ENCODE measurements at regions not wholly inside any gene's neighbourhood (a gene's known extent, or its start where the extent isn't known, plus 50 kb on each side); places are given as distances from the start of the nearest gene placed in this dataset.

DNA sequence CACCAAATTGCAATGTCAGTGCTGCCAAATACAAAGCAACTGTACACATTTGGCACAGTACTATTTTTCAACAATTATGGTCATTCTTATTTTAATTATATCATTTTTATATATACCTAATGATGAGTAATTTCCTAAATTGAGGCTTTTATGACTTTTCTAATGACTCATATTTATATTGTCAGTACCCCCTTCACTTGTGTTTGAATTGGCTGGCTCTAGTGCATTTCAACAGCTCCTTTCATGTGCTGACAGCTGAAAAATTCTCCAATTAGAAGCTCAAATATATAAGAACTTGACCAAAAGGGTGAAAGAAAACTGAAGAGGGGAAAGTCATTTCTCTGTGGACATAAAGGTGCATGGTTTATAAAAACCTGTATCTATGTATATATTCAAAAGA, 263.3 kb downstream of the SLITRK1 start:
- no peaks in the 10 kb centered on the region for H3K9me2 ChIP-seq (replicated peaks; ENCODE audit: insufficient read depth)
- no peaks in the 10 kb centered on the region for H3K9me3 ChIP-seq (ENCODE audit: low read depth)
- no peaks in the 10 kb centered on the region for H4K20me1 ChIP-seq (ENCODE audit: insufficient read depth, poor library complexity, severe bottlenecking)
- no peaks in the 10 kb centered on the region for H3K4me1 ChIP-seq (ENCODE audit: insufficient read depth)
- H3K4me3 ChIP-seq = no peak overlapping the region
- no peak overlapping the region for H3K27ac ChIP-seq
- no peak for DNase-seq (ENCODE audit: low spot score)
- no peaks in the 10 kb centered on the region for H3K27me3 ChIP-seq
- no peak overlapping the region for H2AFZ ChIP-seq
- no peaks in the 10 kb centered on the region for H3K36me3 ChIP-seq (replicated peaks; ENCODE audit: insufficient read depth, low read depth)
- no peak for TF ChIP-seq EZH2 (IDR thresholded peaks at IDR 0.05; ENCODE audit: borderline replicate concordance)
- TF ChIP-seq, protein P1, sequence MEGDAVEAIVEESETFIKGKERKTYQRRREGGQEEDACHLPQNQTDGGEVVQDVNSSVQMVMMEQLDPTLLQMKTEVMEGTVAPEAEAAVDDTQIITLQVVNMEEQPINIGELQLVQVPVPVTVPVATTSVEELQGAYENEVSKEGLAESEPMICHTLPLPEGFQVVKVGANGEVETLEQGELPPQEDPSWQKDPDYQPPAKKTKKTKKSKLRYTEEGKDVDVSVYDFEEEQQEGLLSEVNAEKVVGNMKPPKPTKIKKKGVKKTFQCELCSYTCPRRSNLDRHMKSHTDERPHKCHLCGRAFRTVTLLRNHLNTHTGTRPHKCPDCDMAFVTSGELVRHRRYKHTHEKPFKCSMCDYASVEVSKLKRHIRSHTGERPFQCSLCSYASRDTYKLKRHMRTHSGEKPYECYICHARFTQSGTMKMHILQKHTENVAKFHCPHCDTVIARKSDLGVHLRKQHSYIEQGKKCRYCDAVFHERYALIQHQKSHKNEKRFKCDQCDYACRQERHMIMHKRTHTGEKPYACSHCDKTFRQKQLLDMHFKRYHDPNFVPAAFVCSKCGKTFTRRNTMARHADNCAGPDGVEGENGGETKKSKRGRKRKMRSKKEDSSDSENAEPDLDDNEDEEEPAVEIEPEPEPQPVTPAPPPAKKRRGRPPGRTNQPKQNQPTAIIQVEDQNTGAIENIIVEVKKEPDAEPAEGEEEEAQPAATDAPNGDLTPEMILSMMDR (IDR thresholded peaks at IDR 0.05; ENCODE audit: poor library complexity) = no peak
- TF ChIP-seq EZH2phosphoT487 (IDR thresholded peaks at IDR 0.05; ENCODE audit: low read depth, severe bottlenecking, unreplicated experiment) = no peak
- H3K4me2 ChIP-seq = no peak overlapping the region
- no peaks in the 10 kb centered on the region for H3K79me2 ChIP-seq

DNA sequence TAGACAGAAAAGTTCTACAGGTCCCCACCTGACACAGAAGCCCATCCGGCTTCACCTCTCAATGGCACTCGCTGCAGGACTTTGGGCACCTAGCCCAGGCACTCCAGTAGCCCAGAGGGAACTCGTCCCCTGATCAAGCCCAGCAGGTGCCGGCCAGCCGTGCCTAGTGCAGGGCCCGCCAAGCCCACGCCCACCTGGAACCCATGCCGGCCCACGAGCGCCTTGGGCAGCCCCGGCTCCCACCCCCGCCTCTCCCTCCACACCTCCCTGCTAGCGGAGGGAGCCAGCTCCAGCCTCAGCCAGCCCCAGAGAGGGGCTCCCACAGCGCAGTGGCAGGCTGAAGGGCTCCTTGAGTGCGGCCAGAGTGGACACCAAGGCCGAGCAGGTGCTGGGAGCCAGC, 268.8 kb downstream of the SLITRK1 start:
- no peaks in the 10 kb centered on the region for H4K20me1 ChIP-seq (ENCODE audit: insufficient read depth, poor library complexity, severe bottlenecking)
- TF ChIP-seq EZH2phosphoT487 (IDR thresholded peaks at IDR 0.05; ENCODE audit: low read depth, severe bottlenecking, unreplicated experiment) = no peak
- 86% methylated on average over 7 of the region's 16 CpGs for WGBS (ENCODE audit: low lambda C conversion rate, missing lambda C conversion rate)

DNA sequence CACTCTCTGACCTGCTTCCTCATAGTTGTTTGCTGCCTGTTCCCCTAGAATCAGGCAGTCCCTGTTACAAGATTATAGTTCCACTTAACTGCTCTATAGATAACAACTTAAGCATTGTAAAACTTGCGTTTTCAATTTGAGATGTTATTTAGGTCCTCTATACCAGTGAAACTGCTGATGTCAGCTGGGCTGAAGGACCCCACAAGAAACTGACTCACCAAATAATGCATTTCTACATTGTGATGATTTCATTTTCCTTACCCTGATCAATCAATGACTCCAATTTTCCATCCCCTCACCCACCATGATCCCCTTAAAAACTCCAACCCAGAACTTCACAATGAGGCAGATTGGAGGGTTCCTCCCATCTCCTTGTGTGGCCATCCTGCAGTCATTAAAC, 280.7 kb downstream of the SLITRK1 start:
- no peaks in the 10 kb centered on the region for H3K9me3 ChIP-seq (ENCODE audit: low read depth)
- no peaks in the 10 kb centered on the region for H3K9me2 ChIP-seq (replicated peaks; ENCODE audit: insufficient read depth)
- TF ChIP-seq, protein P1 (IDR thresholded peaks at IDR 0.05; ENCODE audit: poor library complexity) = no peak
- TF ChIP-seq EZH2phosphoT487 (IDR thresholded peaks at IDR 0.05; ENCODE audit: low read depth, severe bottlenecking, unreplicated experiment) (no peak), EZH2 (IDR thresholded peaks at IDR 0.05; ENCODE audit: borderline replicate concordance) (no peak)
- WGBS (ENCODE audit: low lambda C conversion rate, missing lambda C conversion rate) = 57% methylated on average over 1 of the region's 1 CpG
- H3K4me1 ChIP-seq (ENCODE audit: insufficient read depth) = no peaks in the 10 kb centered on the region
- DNase-seq (ENCODE audit: low spot score) = no peak
- H3K36me3 ChIP-seq (replicated peaks; ENCODE audit: insufficient read depth, low read depth) = no peaks in the 10 kb centered on the region
- no peaks in the 10 kb centered on the region for H3K27me3 ChIP-seq
- H3K4me3 ChIP-seq = no peak overlapping the region
- no peaks in the 10 kb centered on the region for H4K20me1 ChIP-seq (ENCODE audit: insufficient read depth, poor library complexity, severe bottlenecking)
- no peak overlapping the region for H2AFZ ChIP-seq
- no peak overlapping the region for H3K27ac ChIP-seq
- no peaks in the 10 kb centered on the region for H3K79me2 ChIP-seq
- H3K4me2 ChIP-seq = no peak overlapping the region

More for the DNA sequence above, 268.8 kb downstream of the SLITRK1 start:
- no peaks in the 10 kb centered on the region for H3K27me3 ChIP-seq
- no peak overlapping the region for H3K4me2 ChIP-seq
- no peaks in the 10 kb centered on the region for H3K9me3 ChIP-seq (ENCODE audit: low read depth)
- no peaks in the 10 kb centered on the region for H3K9me2 ChIP-seq (replicated peaks; ENCODE audit: insufficient read depth)
- H3K79me2 ChIP-seq = no peaks in the 10 kb centered on the region
- no peak for DNase-seq (ENCODE audit: low spot score)
- no peaks in the 10 kb centered on the region for H3K4me1 ChIP-seq (ENCODE audit: insufficient read depth)
- H3K4me3 ChIP-seq = no peak overlapping the region
- H2AFZ ChIP-seq = no peak overlapping the region
- no peak overlapping the region for H3K27ac ChIP-seq
- H3K36me3 ChIP-seq (replicated peaks; ENCODE audit: insufficient read depth, low read depth) = no peaks in the 10 kb centered on the region

DNA sequence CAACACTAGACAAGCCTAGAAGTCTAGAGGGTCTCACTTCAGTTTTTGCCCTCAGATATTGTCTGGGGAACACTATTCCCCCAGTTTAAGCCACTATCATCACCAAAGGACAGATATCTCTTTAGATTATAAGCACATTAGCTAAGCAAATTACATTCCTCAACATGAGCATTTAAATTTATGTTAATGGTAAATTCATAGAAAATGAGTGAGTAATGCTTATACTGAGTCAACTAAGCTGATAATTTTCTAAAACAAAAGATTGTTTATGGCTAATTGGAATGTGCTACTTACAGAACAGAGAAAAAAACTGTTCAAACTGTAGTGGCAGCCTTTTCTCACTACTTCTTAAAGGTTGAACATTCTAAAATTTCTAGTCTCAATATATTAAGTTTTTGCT, 290.2 kb downstream of the SLITRK1 start:
- no peak for TF ChIP-seq EZH2 (IDR thresholded peaks at IDR 0.05; ENCODE audit: borderline replicate concordance)
- TF ChIP-seq, protein P1 (IDR thresholded peaks at IDR 0.05; ENCODE audit: poor library complexity) = no peak
- TF ChIP-seq EZH2phosphoT487 (IDR thresholded peaks at IDR 0.05; ENCODE audit: low read depth, severe bottlenecking, unreplicated experiment) = no peak
- no peak for DNase-seq (ENCODE audit: low spot score)
- Histone ChIP-seq H3K4me2 (no peak overlapping the region), H3K4me1 (ENCODE audit: insufficient read depth) (no peaks in the 10 kb centered on the region), H3K27me3 (no peaks in the 10 kb centered on the region), H4K20me1 (ENCODE audit: insufficient read depth, poor library complexity, severe bottlenecking) (no peaks in the 10 kb centered on the region), H3K36me3 (replicated peaks; ENCODE audit: insufficient read depth, low read depth) (no peaks in the 10 kb centered on the region), H3K4me3 (no peak overlapping the region), H3K79me2 (no peaks in the 10 kb centered on the region), H3K27ac (no peak overlapping the region), H3K9me3 (ENCODE audit: low read depth) (no peaks in the 10 kb centered on the region), H3K9me2 (replicated peaks; ENCODE audit: insufficient read depth) (no peaks in the 10 kb centered on the region), H2AFZ (no peak overlapping the region)

Data from hepatocyte (in vitro differentiated cells).